Fibroblast of lung (primary cell): ENCODE measurements at regions not wholly inside any gene's neighbourhood (a gene's known extent, or its start where the extent isn't known, plus 50 kb on each side); places are given as distances from the start of the nearest gene placed in this dataset.
"Not testable (repeated sequence)": the region's sequence is repeated elsewhere in the genome, so short reads cannot be mapped to it uniquely, and the experiment has no call there.

Experiments
- DNase-seq, 2 donors: peaks; one replicate each; pipeline versions ENCODE4 v3.0.0 to v3.0.0-alpha.2; 2010; ENCODE audit warnings: low read depth in 2 of 2
- H2AFZ ChIP-seq: 2 replicates; pipeline ENCODE4 v1.5.1; 2012; ENCODE audit warnings: low read length, control low read depth, inconsistent platforms
- H3K27ac ChIP-seq: 2 replicates; pipeline ENCODE4 v1.5.1; 2011; ENCODE audit warnings: low read length, control low read depth; ENCODE audit not compliant: insufficient read depth
- H3K27me3 ChIP-seq: 2 replicates; pipeline ENCODE4 v1.5.1; 2011; ENCODE audit warnings: mild to moderate bottlenecking, low read length; ENCODE audit not compliant: control insufficient read depth, insufficient read depth
- H3K36me3 ChIP-seq: 2 replicates; pipeline ENCODE4 v1.5.1; 2011; ENCODE audit warnings: low read length; ENCODE audit not compliant: control insufficient read depth, insufficient read depth
- H3K4me1 ChIP-seq: 2 replicates; pipeline ENCODE4 v1.5.1; 2011; ENCODE audit warnings: low read length; ENCODE audit not compliant: control insufficient read depth, insufficient read depth; ENCODE audit errors: extremely low read depth
- H3K4me2 ChIP-seq: 2 replicates; pipeline ENCODE4 v1.5.1; 2011; ENCODE audit warnings: low read length, control low read depth; ENCODE audit not compliant: insufficient read depth; ENCODE audit errors: extremely low read depth
- H3K4me3 ChIP-seq, 4 experiments: fragments of 200-600 bp in 1 of 4; sonication (generic) in 1 of 4; replicated peaks in 1 of 4; 2 replicates each; pipeline ENCODE4 v1.5.1; 2011 to 2016; ENCODE audit warnings: low read length in 4 of 4, low read depth in 3 of 4, mild to moderate bottlenecking in 3 of 4, control low read depth in 2 of 4, inconsistent platforms in 1 of 4, mixed read lengths in 1 of 4; ENCODE audit not compliant: insufficient read depth in 1 of 4; ENCODE audit errors: control extremely low read depth in 1 of 4
- H3K79me2 ChIP-seq: 2 replicates; pipeline ENCODE4 v1.5.1; 2012; ENCODE audit warnings: mild to moderate bottlenecking, low read length, inconsistent platforms; ENCODE audit not compliant: control insufficient read depth, insufficient read depth
- H3K9ac ChIP-seq: 2 replicates; pipeline ENCODE4 v1.5.1; 2011; ENCODE audit warnings: mild to moderate bottlenecking, low read length, control low read depth; ENCODE audit not compliant: insufficient read depth
- H3K9me3 ChIP-seq: 2 replicates; pipeline ENCODE4 v1.5.1; 2012; ENCODE audit warnings: low read depth, low read length; ENCODE audit not compliant: control insufficient read depth, insufficient read depth
- H4K20me1 ChIP-seq: 2 replicates; pipeline ENCODE4 v1.5.1; 2011; ENCODE audit warnings: low read length; ENCODE audit not compliant: control insufficient read depth, insufficient read depth; ENCODE audit errors: extremely low read depth
- EZH2 ChIP-seq: IDR thresholded peaks from 2 replicates; pipeline ENCODE4 v1.5.1; 2012; ENCODE audit warnings: low read length, control low read depth, mild to moderate bottlenecking; ENCODE audit errors: missing control alignments
- TF ChIP-seq, protein P1 (sequence below), 2 donors: IDR thresholded peaks in 1 of 2; conservative IDR thresholded peaks in 1 of 2; 1 replicate in 1 of 2; 2 replicates in 1 of 2; pipeline ENCODE4 v1.5.1; 2011 to 2012; ENCODE audit warnings: low read length in 2 of 2, control low read depth in 1 of 2, inconsistent platforms in 1 of 2, low read depth in 1 of 2, mild to moderate bottlenecking in 1 of 2

GRCh38 chr12:124646385-124647230 lies 79.2 kb upstream of the NCOR2 start:
- H3K9ac ChIP-seq = no peak overlapping the region
- H3K27ac ChIP-seq = no peak overlapping the region
- H3K27me3 ChIP-seq = peaks cover 3% of the 10 kb centered on the region
- no peaks in the 10 kb centered on the region for H3K36me3 ChIP-seq
- no peaks in the 10 kb centered on the region for H3K79me2 ChIP-seq
- H3K4me3 ChIP-seq = no peak overlapping the region
- no peak for TF ChIP-seq EZH2
- TF ChIP-seq, protein P1, sequence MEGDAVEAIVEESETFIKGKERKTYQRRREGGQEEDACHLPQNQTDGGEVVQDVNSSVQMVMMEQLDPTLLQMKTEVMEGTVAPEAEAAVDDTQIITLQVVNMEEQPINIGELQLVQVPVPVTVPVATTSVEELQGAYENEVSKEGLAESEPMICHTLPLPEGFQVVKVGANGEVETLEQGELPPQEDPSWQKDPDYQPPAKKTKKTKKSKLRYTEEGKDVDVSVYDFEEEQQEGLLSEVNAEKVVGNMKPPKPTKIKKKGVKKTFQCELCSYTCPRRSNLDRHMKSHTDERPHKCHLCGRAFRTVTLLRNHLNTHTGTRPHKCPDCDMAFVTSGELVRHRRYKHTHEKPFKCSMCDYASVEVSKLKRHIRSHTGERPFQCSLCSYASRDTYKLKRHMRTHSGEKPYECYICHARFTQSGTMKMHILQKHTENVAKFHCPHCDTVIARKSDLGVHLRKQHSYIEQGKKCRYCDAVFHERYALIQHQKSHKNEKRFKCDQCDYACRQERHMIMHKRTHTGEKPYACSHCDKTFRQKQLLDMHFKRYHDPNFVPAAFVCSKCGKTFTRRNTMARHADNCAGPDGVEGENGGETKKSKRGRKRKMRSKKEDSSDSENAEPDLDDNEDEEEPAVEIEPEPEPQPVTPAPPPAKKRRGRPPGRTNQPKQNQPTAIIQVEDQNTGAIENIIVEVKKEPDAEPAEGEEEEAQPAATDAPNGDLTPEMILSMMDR (conservative IDR thresholded peaks at IDR 0.05 in 1 of 2, IDR thresholded peaks at IDR 0.05 in 1 of 2; ENCODE audit: low read depth in 1 of 2, low read length in 2 of 2) = no peak
- no peaks in the 10 kb centered on the region for H3K9me3 ChIP-seq
- no peaks in the 10 kb centered on the region for H3K4me1 ChIP-seq
- no peak for DNase-seq
- no peak overlapping the region for H3K4me2 ChIP-seq
- H2AFZ ChIP-seq = no peak overlapping the region
- no peaks in the 10 kb centered on the region for H4K20me1 ChIP-seq

DNA sequence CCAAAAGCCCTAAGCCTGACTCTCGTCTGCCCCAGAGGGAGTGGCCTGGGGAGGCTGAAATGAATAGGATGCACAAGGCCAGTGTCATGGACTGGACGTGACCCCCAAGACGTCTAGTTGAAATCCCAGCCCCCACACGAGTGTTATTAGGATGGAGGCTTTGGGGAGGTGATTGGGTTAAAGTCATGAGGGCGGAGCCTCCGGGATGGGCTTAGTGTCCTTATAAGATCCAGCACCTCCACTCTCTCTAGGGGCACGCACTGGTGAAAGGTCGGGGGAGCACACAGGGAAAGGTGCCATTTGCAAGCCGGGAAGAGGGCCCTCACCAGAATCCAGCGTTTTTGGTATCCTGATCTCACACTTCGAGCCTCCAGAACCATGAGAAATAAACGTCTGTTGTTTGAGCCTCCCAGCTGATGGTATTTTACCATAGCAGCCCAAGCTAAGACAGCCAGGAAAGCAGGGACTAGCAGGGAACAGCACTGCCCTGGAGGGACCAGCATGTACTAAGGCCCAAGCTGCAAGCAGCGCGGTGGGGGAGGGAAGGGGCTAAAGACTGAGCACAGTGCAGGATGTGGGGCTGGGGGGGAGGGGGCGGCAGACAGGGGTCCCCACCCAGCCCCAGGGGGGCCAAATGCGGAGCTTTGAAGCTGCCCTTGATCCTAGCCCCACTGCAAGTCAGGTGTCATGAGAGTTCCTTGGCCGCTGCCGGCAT lies 78.3 kb upstream of the NCOR2 start:
- H3K9me3 ChIP-seq = no peaks in the 10 kb centered on the region
- no peak overlapping the region for H3K4me3 ChIP-seq
- TF ChIP-seq EZH2 = no peak
- TF ChIP-seq, protein P1 (conservative IDR thresholded peaks at IDR 0.05 in 1 of 2, IDR thresholded peaks at IDR 0.05 in 1 of 2; ENCODE audit: low read depth in 1 of 2, low read length in 2 of 2) = no peak
- no peaks in the 10 kb centered on the region for H4K20me1 ChIP-seq
- peaks cover 3% of the 10 kb centered on the region for H3K27me3 ChIP-seq
- no peak overlapping the region for H3K9ac ChIP-seq
- no peak overlapping the region for H3K4me2 ChIP-seq
- no peaks in the 10 kb centered on the region for H3K4me1 ChIP-seq
- no peaks in the 10 kb centered on the region for H3K79me2 ChIP-seq
- no peak overlapping the region for H2AFZ ChIP-seq
- no peaks in the 10 kb centered on the region for H3K36me3 ChIP-seq
- H3K27ac ChIP-seq = no peak overlapping the region
- no peak for DNase-seq

DNA sequence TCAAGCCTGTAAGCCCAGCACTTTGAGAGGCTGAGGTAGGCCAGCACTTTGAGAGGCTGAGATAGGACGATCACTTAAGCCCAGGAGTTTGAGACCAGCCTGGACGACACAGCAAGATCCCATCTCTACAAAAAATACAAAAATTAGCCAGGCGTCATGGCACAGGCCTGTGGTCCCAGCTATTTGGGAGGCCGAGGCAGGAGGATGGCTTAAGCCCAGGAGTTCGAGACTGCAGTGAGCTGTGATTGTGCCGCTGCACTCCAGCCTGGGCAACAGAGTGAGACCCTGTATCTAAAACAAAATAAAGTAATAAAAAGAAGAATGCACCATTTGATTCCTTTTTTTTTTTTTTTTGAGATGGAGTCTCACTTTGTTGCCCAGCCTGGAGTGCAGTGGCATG lies 76.4 kb upstream of the NCOR2 start:
- H3K9ac ChIP-seq, H3K4me1 ChIP-seq, DNase-seq, H3K4me3 ChIP-seq, H3K9me3 ChIP-seq, H3K79me2 ChIP-seq, H3K4me2 ChIP-seq, H4K20me1 ChIP-seq, H3K36me3 ChIP-seq, H2AFZ ChIP-seq, H3K27ac ChIP-seq, H3K27me3 ChIP-seq: not testable (repeated sequence)
